Stromal cell of bone marrow (primary cell): ENCODE measurements at regions not wholly inside any gene's neighbourhood (a gene's known extent, or its start where the extent isn't known, plus 50 kb on each side); places are given as distances from the start of the nearest gene placed in this dataset.

Source experiments
- DNase-seq: peaks from one replicate; pipeline ENCODE4 v3.0.0-alpha.2; 2012; ENCODE audit warnings: low read depth

DNA sequence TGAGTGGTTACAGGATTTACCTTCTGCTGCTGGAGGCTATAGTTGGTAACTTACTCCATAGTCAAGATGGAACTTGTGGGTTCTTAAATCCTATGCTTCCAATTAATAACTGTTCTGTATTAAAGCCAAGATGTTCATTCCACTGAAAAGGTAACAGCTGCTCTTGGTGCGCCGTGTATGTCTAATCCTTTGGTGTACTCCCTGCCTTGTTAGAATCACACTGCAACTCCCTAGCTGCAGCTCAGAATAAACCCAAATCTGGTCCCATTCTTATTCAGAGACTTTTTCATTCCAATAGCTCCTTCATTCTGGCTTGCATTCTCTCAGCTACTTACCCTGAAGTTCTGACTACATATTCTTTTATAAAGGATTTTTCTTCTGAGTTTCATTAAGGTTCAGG is 1355.5 kb downstream of the MAT2B start:
- DNase-seq, result no peak

DNA sequence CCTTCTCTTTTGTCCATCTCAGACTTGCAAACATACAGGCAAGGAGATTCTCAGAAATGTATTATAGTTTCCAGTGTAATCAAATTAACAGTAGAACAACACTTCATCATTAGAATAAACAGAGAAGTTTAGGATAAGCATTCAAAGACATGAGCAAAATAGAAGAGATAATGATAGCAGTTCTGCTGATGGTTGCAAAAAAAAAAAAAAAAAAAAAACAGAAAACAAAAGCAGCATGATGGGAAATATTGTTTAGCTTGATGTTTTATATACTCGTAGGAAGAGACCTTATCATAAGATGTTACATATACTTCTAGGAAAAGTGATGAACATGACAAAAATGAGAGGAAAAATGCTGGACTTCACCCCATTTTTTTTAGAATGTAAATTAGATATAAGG is 1356.2 kb downstream of the MAT2B start:
- DNase-seq, result no peak

DNA sequence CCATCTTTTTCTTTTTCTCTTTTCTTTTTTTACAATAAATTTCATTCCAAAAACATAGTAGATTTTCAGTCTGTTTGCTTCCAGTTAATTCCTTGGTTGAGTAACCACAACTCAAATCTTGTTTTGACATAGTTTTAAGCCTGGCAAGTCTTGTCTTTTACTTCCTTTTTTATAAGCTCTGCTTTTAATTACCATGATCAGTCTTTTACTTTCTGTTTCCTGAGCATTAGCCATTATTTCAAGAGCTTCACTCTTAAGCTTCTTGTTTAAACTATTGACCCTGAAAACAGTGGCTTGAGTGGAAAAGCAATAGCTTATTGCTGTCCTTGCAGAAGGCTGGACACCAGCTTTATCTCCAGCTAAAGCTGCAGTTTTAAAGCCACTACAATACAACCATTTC is 1363.3 kb downstream of the MAT2B start:
- DNase-seq, result peak; percentile 3

DNA sequence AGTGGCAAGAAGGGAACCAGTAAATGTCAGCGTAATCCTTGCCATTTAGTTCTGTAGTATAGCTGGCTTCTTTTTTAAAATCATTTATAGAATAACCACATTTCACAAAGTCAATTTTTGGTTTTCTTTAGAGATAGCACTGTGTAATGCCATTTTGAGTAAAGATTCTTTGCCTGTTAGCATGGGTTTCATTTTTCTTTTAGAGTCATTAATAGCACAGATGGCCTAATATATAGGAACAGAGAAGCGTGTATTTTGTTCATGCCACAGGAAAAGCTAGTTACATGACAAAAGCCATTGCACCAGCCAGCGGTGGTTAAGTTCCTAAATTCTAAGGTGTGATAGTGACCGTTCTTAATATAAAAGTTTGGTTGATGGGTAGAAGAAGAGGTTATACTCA is 1363.9 kb downstream of the MAT2B start:
- DNase-seq, result no peak

DNA sequence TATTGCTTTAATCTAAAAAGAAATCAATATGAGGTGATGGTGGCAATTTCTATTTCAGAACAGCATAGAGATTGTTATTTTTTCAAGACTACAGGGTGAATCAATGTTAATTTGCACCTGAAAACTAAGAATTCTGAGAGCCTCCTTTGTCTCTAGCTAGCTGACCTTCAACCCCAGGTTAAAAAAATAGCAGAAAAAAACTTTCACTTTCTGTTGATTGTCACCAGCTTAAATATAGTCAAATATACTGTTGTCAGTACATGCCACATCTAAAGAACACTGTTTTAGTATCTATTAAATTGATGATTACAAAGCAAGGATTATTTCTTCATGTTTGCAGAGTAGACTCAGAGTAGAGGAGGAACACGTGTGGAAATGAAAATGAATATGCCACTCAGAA is 1371.4 kb downstream of the MAT2B start:
- DNase-seq, result no peak

DNA sequence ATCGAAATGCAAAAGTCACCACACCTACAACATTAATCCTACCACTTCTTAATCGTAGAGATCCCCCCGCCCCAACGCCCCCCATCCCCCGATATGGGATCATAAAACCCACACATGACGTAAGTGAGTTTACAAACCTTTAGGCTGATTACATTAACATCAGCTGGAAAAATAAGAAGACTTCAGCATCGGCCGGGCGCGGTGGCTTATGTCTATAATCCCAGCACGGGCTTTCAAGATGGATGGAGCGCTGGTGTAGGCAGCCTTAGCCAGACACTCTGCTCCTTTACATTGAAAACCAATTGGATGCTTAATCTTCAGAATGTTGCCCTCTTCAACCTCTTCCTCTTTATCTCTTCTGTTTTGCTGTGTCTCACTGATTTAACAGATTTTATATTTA is 1376.0 kb downstream of the MAT2B start:
- DNase-seq, result no peak

DNA sequence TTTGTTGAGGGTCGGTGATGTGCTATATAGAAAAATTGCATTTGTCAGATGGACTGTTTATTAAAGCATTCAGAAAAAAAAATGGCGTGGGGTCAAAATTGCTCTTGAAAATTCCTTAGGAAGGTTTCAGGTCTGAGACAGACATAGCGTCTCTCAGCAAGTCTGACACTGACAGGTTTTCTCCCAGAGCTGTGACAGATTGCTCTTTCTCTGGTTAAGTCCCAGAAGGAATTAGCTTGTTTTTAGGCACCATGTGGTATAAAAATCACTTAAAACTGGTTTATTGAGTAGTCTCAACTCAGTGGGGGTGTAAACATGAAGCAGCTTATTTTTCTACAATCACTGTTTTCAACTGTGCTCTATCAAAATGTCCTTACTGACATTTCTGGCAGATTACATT is 1379.8 kb downstream of the MAT2B start:
- DNase-seq, result no peak

DNA sequence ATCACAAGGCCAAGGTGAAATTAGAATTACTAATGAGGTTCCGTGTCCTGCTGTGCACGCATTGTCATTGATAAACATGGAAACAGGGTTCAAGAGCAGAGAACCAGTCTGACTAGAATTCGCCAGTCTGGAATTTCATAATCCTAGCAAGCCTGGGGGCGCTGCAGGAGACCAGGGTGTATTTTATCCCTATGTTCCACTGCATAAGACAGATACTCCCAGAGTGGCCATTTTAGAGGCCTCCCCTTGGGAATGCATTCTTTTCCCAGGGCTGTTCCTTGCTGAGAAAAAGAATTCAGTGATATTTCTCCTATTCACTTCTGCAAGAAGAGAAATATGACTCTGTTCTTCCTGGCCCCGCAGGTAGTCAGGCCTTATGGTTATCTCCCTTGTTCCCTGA is 1387.7 kb downstream of the MAT2B start:
- no peak for DNase-seq

DNA sequence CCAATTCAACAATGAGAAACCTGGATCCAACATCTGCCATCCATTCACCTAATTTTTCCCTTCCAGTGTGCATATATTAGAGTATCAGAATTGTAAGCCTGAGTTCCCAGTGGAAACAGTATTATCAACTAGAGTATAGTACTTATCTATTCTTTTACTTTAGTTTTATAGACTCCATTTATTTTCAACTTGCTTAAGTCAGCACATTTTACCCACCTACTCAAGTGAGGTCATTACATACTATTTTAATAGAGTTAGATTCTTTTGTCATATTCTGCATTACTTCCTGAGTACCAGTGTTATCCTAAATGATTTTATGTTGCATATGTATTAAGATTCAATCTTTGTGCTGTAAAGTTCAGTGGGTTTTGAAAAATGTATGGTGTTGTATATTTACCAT is 1393.3 kb downstream of the MAT2B start:
- DNase-seq, result no peak

DNA sequence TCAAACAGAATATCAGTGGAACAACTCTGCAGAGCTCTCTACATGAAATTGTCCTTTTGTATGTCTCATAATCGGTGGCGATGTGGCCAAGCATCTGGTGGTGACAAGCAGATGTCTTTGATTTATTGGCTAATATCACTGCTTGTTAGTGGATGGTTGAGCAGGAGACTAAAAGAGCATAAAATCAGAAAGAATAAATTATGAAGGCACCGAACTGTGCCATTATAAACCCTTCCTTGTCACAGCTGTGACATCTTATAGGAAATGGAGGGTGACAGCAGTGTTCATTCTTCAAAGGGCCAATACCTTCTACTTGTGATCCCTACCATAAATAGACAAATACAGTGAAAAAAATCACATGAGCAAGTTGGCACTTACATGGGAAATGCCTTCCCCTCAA is 1404.3 kb downstream of the MAT2B start:
- no peak for DNase-seq

DNA sequence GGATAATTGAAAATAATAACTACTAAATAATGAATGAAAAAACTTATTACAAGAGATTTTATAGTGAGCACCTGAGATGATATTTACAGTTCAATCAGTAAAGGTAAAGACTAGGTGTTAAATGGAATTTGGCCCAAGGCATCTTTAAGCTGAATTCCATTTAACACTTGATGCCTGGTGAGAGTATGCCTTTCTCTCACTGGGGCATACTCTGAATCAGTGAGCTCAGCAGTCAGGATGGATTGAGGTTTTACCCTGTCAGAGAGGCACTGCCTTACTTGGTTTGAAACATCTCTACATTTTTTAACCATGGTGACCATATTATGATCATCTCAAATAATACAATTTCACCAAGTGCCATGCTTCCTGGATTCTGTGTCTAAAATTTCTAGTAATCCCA is 1416.3 kb downstream of the MAT2B start:
- DNase-seq, result no peak

DNA sequence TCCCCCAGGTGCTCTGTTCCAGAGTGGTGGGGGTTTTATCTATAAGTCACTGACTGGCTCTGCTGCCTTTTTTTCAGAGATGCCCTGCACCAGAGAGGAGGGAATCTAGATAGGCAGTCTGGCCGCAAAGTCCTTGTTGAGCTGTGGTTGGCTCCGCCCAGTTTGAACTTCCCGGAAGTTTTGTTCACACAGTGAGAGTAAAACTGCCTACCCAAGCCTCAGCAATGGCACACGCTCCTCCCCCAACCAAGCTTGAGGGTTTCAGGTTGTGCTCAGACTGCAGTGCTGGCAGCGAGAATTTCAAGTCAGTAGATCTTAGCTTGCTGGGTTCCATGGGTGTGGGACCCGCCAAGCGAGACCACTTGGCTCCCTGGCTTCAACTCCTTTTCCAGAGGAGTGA is 1428.6 kb downstream of the MAT2B start:
- DNase-seq, result no peak

DNA sequence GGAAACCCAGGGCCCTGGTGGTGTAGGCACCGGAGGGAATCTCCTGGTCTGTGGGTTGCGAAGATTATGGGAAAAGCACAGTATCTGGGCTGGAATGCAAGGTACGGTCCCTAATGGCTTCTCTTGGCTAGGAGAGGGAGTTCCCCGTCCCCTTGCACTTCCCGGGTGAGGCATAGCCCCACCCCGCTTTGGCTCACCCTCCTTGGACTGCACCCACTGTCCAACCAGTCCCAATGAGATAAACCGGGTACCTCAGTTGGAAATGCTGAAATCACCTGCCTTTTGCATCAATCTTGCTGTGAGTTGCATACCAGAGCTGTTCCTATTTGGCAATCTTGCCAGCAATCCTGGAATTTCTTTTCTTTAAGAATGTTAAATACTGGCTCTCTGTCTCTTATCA is 1429.1 kb downstream of the MAT2B start:
- no peak for DNase-seq

DNA sequence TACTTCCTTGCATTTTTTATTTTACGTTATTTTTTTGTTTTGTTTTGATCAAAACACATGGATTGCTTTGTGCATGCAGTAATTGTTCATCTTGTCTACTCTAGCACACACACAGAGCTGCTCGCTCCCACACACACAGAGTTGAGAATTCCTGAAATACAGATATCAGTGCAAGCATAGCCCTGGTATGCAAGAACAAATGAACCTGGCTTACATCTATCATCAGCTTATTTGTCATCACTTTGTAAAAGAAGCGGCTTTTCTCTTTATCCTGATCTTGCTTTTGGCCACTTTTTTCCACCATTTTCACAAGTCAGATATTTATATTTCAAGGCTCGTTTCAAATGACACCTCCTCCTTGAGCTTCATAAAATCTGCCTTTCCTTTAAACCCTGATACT is 1435.7 kb downstream of the MAT2B start:
- no peak for DNase-seq

DNA sequence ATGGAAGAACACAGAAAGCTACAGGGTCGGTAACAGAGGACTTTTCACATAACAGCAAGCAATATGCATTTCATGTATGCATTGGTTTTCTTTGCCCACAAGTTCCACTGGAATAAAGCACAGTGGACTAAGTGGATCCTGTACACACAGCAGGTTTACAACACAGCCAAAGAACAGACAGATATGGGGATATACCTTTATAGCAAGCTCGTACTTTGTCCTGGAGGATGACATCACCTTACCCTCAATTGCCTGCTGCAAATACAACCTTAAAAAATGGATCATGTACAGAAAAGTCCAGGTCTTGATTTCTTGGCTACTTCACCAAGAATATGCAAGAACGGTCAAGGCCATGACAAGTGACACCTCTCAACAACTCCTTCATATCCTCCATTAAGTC is 1445.5 kb downstream of the MAT2B start:
- DNase-seq, result no peak

DNA sequence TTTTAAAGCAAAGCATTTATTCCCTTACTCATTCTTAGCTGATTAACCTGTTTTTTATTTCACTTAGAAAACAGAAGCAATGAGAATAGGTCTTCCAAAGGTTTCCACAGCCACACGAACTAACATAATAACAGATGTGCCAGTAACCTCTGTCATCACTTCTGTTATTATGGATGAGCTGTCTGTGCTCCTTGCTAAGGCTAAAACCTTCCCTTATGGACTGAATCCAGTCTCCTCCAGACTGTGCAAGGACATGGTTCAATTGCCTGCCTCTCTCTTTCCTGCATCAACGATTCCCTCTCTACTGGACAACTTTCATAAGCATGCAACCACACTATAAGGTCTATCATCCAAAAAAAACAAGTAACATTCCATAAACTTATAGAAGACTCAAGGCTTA is 1446.2 kb downstream of the MAT2B start:
- no peak for DNase-seq

DNA sequence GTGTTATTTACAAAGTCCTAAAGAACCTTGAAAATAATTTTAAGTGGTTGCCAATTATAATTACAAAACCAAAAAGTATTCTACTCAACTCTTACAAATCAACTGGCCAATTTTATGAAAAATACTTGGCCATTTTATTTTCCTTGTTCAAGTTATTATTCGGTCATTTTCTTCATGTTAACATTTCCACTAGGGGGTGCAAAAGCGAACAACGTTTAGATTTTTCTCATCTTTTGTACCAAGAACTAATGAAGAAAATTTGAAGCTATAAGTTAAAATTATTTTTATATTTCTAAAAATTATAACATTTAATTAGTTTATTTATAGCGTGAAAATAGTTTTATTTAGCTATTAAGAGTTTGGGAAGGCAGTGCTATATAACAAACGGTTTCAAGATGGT is 1453.3 kb downstream of the MAT2B start:
- DNase-seq, result no peak

DNA sequence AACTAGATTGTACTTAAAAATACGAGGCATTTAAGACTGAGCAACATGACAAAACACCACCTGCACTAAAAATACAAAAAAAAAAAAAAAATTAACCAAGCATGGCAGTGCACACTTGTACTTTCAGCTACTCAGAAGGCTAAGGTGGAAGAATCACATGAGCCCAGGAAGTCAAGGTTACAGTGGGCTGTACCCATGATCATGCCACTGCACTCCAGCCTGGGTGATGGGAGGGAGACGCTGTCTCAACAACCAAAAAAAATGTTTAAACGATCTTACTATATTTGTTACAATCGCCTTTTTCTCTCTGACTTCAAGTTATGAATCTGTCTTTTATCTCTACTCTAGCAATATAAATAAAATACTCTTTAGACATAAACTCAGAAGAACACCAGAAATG is 1454.3 kb downstream of the MAT2B start:
- no peak for DNase-seq

DNA sequence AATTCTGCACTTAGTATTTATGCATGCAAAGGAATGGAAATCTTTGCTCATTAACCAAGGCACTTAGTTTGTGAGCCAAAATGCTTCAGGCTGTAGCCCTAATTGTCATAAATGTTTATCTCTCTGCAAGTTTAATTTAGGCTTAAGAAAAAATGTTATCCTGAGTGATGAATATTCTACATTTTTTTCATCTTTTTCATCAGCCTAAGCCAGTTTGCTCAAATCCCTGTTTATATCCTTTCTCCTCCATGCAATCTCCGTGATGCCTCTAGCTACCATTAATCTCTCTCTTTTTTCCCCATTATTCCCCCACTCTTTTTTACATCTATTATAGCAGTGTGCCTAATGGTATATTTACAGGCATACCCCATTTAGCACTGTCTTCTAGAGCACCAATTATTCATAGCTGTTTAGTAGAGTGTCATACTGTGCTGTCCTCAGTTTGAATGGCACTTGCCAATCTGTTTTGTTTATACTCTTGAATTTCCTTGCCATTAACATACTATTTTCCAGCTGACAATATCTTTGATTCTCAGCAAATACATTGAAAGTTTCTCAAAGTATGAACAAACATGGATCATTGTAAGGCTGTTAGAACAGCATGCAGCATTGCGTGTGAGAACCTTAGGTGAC is 1457.0 kb downstream of the MAT2B start:
- DNase-seq, result no peak

DNA sequence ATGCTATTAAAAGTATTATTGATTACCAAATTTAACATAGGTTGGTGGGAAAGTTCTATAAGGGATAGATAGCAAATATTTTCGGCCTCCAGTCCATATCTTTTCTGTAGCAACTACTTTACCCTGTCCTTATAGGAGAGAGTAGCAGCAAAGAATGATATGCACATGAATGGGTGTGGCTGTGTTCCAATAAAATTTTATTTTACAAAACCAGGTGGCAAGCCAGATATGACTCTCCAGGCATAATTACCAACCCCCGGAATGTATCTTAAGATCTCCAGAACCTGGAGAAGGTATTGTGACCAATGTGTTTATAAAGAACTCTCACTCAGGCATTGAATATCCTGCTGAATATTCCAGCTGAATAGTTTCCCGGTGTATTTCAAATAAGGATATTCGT is 1461.2 kb downstream of the MAT2B start:
- DNase-seq, result no peak

DNA sequence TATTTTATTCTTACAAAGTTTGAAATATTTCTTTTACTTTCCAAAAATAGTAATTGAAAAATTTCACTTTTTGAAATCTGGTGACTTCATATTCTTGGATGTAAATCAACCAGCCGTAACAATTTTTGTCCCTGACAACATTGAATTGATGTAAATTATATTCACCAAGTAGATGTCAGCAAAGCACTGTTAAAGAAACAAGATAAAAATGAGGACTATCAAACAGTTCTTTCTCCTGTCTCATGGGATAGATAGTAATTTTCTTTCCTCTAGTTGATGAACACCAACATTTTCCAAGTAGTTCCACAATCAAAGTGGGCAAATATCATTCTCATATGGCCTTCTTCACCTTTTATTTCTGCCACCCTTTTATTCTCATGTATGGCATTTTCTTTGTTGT is 1461.9 kb downstream of the MAT2B start:
- DNase-seq, result no peak

DNA sequence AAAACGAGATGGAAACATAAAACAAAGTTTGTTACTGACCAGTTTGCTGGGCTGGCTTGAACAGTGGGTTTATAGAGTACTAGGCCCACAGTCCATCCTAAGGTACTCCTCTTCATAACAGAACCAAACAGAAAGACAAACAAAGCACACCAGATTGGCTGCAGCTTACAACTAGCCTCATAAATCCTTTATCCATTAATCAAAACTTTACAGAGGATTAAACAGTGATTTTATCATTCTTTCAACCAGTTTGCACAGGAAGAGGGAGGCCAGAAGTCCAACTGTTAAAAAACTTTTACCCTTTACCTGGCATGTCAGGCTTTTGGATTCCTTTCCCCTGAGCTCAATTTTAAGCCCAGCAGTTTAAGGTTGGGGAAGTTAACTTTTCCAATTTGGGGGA is 1467.6 kb downstream of the MAT2B start:
- no peak for DNase-seq

DNA sequence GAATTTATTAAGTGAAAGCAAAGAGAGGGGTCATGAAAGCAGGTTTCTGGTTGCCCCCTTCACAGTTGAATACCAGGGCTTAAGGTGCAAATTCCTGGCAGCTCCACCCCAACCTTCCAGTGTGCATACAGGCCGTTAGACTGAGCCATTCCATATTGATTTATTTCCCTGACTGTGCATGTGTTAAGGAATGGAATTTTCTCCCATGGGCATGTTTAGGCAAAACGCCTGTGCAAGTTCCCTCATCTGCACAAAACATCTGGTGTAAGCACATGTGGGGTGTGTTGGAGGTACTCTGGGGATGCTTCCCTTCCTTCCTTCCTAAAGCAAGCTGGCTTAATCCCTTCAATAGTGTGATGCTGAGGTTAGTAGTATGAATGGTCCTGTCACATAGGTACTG is 1470.6 kb downstream of the MAT2B start:
- no peak for DNase-seq

DNA sequence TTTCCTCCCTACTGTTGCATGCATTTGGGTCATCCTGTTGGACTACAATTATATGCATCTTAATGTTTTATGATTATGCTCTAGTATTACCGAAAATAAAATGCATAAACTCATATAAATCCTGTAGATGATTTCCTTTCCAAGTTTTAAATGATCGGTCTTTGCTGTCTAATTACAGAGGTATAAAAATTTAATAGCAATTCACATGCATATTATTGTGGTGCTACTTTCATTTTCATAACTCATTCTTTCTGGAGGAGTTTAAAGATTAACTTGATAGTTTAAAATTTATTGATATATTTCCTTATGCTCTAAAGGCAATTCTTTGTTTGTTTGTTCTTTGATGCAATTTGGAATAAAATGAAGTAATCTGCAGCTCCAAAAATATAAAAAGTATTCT is 1475.1 kb downstream of the MAT2B start:
- DNase-seq, result no peak

DNA sequence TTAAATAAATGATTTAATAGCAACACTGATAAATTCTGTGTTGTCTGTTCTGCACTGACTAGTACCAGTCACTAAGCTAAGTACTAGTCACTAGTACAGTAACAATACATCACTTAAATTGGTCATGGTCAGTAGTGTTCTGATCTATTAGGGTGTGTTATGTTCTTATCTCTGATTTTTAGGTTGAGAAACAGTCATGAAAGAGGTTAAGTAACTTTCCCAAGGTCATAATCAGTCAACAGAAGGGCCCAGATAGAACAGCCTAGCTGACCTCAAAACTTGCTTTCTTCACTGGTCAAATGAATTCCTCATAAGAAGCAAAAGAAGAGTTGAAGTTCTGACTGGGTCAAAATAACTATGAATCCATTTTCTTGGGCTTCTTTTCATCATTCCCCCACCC is 1492.7 kb downstream of the MAT2B start:
- DNase-seq, result no peak
